HEK293 (cell line): ENCODE measurements at regions not wholly inside any gene's neighbourhood (a gene's known extent, or its start where the extent isn't known, plus 50 kb on each side); places are given as distances from the start of the nearest gene placed in this dataset.

Experiments used
- ZNF670 ChIP-seq: fragments of 450-650 bp; formaldehyde crosslinking; IDR thresholded peaks from 2 replicates; pipeline ENCODE4 v1.5.1; 2016; ENCODE audit warnings: missing biosample characterization, missing genetic modification characterization, low read depth
- ZNF830 ChIP-seq: fragments of 450-650 bp; IDR thresholded peaks from 2 replicates; pipeline ENCODE4 v1.5.0; 2018; ENCODE audit warnings: missing biosample characterization, missing genetic modification characterization, low read depth, mild to moderate bottlenecking, moderate library complexity

DNA sequence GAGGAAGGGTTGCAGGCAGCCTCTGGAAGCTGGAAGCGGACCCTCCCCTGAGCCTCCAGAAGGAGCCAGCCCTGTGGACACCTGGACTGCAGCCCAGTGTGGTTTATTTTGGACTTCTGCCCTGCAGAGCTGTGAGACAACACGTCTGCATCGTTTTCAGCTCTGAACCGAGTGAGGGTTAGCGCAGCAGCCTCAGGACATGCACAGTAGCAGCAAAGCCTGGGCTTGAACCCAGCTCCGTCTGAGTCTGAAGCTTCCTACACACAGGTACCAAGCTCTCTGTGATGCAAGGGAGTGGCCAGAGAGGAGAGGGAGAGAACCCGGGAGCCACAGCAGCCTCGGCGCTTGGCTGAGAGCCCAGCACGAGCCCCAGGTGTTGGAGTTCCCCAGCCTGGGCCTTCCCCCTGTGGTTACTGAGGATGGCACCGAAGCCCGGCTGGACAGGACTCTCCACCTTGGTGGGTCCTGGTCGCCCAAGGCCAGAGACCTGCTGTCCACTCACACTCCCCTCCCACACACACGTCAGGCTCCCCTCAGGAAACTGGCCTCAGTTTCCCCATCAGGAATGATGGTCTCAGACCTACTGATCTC, 128.2 kb downstream of the OLFM1 start:
- TF ChIP-seq ZNF830 (no peak), ZNF670 (tag by site-specific recombination) (no peak)
